Natural killer cell treated with Interleukin-12 subunit alpha and Interleukin-12 subunit beta and Interleukin-15 and Interleukin-18, amount 100 ng/mL, for 72 hours (primary cell): ENCODE measurements at regions not wholly inside any gene's neighbourhood (a gene's known extent, or its start where the extent isn't known, plus 50 kb on each side); places are given as distances from the start of the nearest gene placed in this dataset.

Experiments used
- ATAC-seq, 2 donors: fragments of 150-1000 bp; cut with Tn5 transposase in 1 of 2; sonication (Bioruptor Pico), chemical (Tn5 transposase) in 1 of 2; 2 replicates each; pipeline ENCODE4 v1.10.0; 2021
- DNase-seq: peaks from one replicate; pipeline ENCODE4 v3.0.0; 2022; ENCODE audit warnings: low spot score
- H3K27ac Mint-ChIP-seq, 2 donors: 1 replicate in 1 of 2; 2 replicates in 1 of 2; pipeline ENCODE4 v1.8.0; 2022; ENCODE audit warnings: mixed read lengths in 2 of 2, mild to moderate bottlenecking in 1 of 2, moderate library complexity in 1 of 2
- H3K27me3 Mint-ChIP-seq, 2 donors: 1 replicate in 1 of 2; 2 replicates in 1 of 2; pipeline ENCODE4 v1.8.0; 2022; ENCODE audit warnings: mixed read lengths in 2 of 2
- H3K36me3 Mint-ChIP-seq: one replicate; pipeline ENCODE4 v1.8.0; 2022; ENCODE audit warnings: mixed read lengths
- H3K4me1 Mint-ChIP-seq, 2 donors: 1 replicate in 1 of 2; 2 replicates in 1 of 2; pipeline ENCODE4 v1.8.0; 2022; ENCODE audit warnings: low read depth in 2 of 2, mixed read lengths in 2 of 2, mild to moderate bottlenecking in 1 of 2
- H3K4me3 Mint-ChIP-seq: one replicate; pipeline ENCODE4 v1.8.0; 2022; ENCODE audit warnings: mixed read lengths
- H3K9me3 Mint-ChIP-seq: 2 replicates; pipeline ENCODE4 v1.8.0; 2022; ENCODE audit warnings: mixed read lengths

DNA sequence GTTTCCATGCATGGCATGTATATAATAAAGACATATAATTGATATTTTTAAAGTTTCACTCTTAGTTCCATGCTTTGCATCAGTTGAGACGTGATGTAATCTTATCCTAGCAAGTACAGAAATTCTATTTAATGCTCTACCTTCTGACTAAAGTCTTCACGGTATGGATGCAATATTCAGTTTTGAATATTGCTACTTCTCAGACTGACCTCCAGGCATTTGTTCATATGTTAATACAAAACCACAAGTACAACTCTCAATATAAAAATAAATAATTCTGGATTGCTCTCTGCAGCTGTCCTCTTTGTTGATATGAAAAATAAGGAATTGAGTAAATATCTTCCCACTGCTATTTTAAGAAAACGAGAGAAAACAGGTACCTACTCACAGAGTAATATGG is 309.8 kb upstream of the HAND2 start:
- H3K27me3 Mint-ChIP-seq: no peaks in the 10 kb centered on the region
- H3K9me3 Mint-ChIP-seq: peaks cover 17% of the 10 kb centered on the region
- H3K4me3 Mint-ChIP-seq: no peak overlapping the region
- DNase-seq (no peak), ATAC-seq (no peak)
- no peaks in the 10 kb centered on the region for H3K4me1 Mint-ChIP-seq
- no peak overlapping the region for H3K27ac Mint-ChIP-seq
- no peaks in the 10 kb centered on the region for H3K36me3 Mint-ChIP-seq

DNA sequence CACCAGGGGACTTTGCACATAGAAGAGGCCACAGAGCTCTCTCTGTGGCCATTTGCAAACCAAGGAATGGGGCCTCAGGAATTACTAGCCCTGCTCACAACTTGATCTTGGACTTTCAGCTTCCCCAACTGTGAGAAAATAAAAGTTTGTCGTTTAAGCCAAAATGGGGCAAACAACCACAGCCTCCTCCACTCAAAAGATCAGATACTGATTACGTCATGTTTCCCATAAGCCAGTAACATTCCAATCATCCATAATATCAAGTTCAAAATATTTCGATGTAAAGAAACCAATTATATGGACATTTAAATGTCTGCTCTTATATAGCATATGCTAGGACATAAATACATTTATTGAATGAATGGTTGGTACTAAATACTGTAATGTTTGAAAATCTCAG is 307.5 kb upstream of the HAND2 start:
- ATAC-seq (no peak), DNase-seq (no peak)
- no peaks in the 10 kb centered on the region for H3K36me3 Mint-ChIP-seq
- H3K9me3 Mint-ChIP-seq: peaks cover 6% of the 10 kb centered on the region
- H3K27ac Mint-ChIP-seq: no peak overlapping the region
- H3K27me3 Mint-ChIP-seq: no peaks in the 10 kb centered on the region
- H3K4me3 Mint-ChIP-seq: no peak overlapping the region
- no peaks in the 10 kb centered on the region for H3K4me1 Mint-ChIP-seq

DNA sequence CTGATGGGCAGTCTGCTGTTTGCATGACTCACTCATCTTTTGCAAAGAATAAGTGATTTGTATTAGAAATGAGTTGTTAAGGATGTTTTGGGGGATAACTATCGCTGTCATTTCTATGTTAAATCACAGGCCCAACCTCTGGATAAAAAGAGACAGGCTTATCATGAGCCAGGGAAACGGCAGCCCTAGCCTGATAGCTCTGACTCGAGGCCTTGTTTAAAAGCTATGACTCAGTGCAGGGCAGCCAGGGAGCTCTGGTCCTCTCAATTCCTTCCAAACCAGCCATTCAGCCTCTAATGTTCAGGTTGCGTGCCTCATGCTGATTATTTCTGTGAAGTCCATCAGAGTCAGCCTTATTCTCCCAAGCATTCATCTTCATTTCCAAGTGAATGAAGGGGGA is 305.9 kb upstream of the HAND2 start:
- no peaks in the 10 kb centered on the region for H3K4me1 Mint-ChIP-seq
- no peak overlapping the region for H3K27ac Mint-ChIP-seq
- no peak for ATAC-seq
- H3K27me3 Mint-ChIP-seq: no peaks in the 10 kb centered on the region
- H3K4me3 Mint-ChIP-seq: no peak overlapping the region
- no peak for DNase-seq
- H3K9me3 Mint-ChIP-seq: peaks cover 3% of the 10 kb centered on the region
- no peaks in the 10 kb centered on the region for H3K36me3 Mint-ChIP-seq

DNA sequence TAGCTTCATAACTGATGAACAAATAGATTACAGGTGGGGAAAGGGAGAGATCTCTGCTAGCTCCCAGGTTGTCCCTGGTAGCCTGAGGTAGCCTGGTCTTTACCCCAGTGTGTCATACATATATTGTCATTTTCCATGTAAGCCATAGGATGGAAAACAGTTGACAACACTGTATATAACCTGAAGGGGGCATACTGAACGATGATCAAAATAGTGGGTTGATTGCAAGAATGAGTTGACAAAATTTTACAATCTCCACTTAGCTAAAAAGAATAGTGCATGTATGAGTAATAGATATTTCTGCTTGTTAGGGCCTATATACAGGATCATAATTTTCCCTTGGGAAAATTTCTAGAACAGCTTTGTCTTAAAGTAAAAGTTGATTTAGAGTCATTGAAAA is 304.1 kb upstream of the HAND2 start:
- no peaks in the 10 kb centered on the region for H3K4me1 Mint-ChIP-seq
- no peaks in the 10 kb centered on the region for H3K27me3 Mint-ChIP-seq
- H3K36me3 Mint-ChIP-seq: no peaks in the 10 kb centered on the region
- no peak overlapping the region for H3K27ac Mint-ChIP-seq
- ATAC-seq (no peak), DNase-seq (no peak)
- H3K4me3 Mint-ChIP-seq: no peak overlapping the region
- peaks cover 7% of the 10 kb centered on the region for H3K9me3 Mint-ChIP-seq

- no peak for ATAC-seq
- DNase-seq: no peak
- H3K9me3 Mint-ChIP-seq: peaks cover 7% of the 10 kb centered on the region
- no peaks in the 10 kb centered on the region for H3K27me3 Mint-ChIP-seq
- H3K4me3 Mint-ChIP-seq: no peak overlapping the region
- H3K36me3 Mint-ChIP-seq: no peaks in the 10 kb centered on the region
- no peaks in the 10 kb centered on the region for H3K4me1 Mint-ChIP-seq
- H3K27ac Mint-ChIP-seq: no peak overlapping the region
Observed at GRCh38 chr4:173829565-173829964, 299.5 kb upstream of the HAND2 start.

GRCh38 chr4:173827707-173828106 is 297.7 kb upstream of the HAND2 start:
- Mint-ChIP-seq H3K9me3 (peaks cover 7% of the 10 kb centered on the region), H3K4me1 (no peaks in the 10 kb centered on the region), H3K27me3 (no peaks in the 10 kb centered on the region), H3K27ac (no peak overlapping the region), H3K4me3 (no peak overlapping the region), H3K36me3 (no peaks in the 10 kb centered on the region)
- no peak for ATAC-seq
- DNase-seq: no peak

DNA sequence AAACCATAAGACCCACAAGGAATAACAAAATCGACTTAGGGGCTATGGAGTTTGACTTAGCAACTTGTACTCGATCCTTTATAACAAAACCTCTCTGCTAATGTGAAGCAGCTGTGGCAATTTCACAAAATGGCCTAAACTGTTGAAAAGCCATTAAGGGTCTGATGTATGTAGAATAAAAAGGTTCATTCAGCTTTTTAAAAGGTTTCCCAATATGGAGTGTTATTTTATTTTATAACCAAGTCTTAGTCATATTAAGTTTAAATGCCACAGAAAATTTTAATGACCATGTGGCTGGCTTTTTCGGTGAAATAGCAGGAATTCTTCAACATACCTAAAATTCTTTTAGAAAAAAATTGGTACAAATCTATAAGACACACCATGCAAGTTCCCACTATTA is 291.8 kb upstream of the HAND2 start:
- DNase-seq: no peak
- Mint-ChIP-seq H3K36me3 (no peaks in the 10 kb centered on the region), H3K4me1 (no peaks in the 10 kb centered on the region), H3K4me3 (no peak overlapping the region), H3K27me3 (no peaks in the 10 kb centered on the region), H3K27ac (no peak overlapping the region), H3K9me3 (no peaks in the 10 kb centered on the region)
- ATAC-seq: no peak

DNA sequence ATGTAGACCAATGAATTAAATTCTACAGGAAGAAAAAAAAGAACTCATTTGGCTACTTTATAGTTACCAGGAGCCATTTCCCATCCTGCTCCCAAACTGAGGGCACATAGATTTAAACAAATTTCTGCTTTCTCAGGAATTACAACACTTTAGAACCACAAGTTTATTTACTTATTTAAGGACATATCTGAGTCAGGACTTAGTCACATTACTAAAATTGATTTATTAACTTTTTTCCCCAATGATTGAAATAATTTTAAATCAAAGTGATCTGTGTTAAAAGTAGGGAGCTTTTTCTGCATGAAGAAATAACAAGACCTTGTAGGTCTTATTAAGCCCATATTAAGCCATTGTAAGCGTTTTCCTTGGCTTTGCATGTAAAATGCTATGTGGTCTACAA is 291.0 kb upstream of the HAND2 start:
- Mint-ChIP-seq H3K36me3 (no peaks in the 10 kb centered on the region), H3K27me3 (no peaks in the 10 kb centered on the region), H3K27ac (no peak overlapping the region), H3K9me3 (no peaks in the 10 kb centered on the region), H3K4me3 (no peak overlapping the region), H3K4me1 (no peaks in the 10 kb centered on the region)
- ATAC-seq (no peak), DNase-seq (no peak)

- Mint-ChIP-seq H3K27me3 (no peaks in the 10 kb centered on the region), H3K27ac (no peak overlapping the region), H3K4me3 (no peak overlapping the region), H3K36me3 (no peaks in the 10 kb centered on the region), H3K4me1 (no peaks in the 10 kb centered on the region), H3K9me3 (no peaks in the 10 kb centered on the region)
- ATAC-seq (no peak), DNase-seq (no peak)
Observed at GRCh38 chr4:173807347-173807746, 277.3 kb upstream of the HAND2 start.

DNA sequence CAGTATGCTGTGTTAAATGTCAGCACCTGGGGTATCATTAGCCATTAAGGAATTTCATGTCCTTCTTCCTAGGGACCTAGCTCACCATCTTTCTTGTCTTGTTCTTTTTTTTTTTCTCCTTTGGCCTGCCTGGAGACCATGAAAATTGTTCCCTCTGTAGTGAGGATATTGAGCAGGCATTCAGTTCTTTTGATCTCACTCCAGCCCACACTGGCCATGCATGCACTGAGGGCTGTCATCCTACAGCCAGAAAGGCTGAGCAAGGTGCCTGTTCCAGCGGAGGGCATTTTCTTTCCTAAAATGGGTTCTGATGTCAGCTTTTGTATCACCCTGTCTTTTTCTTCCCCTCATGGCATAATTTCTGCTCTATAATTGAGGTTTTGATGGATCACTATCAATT is 275.9 kb upstream of the HAND2 start:
- H3K4me3 Mint-ChIP-seq: no peak overlapping the region
- H3K4me1 Mint-ChIP-seq: no peaks in the 10 kb centered on the region
- ATAC-seq: no peak
- H3K36me3 Mint-ChIP-seq: no peaks in the 10 kb centered on the region
- H3K27ac Mint-ChIP-seq: no peak overlapping the region
- DNase-seq: no peak
- peaks cover 9% of the 10 kb centered on the region for H3K9me3 Mint-ChIP-seq
- H3K27me3 Mint-ChIP-seq: no peaks in the 10 kb centered on the region

DNA sequence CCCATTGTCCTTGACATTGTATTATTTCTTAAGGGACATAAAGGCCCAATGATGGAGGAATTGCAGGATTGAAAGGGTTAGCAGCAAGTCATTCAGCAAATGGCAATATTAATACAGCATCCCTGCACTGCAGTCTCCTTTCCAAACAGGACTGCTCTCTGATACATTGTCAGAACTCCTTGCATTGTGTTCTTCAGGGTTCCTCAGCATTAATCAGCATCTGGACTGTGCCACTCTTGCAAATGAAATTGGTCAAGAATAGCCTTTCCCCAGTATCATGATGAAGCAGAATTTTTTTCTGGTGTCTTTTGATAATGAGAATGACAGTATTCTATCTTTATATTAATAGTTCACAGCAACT is 272.6 kb upstream of the HAND2 start:
- DNase-seq (no peak), ATAC-seq (no peak)
- Mint-ChIP-seq H3K36me3 (no peaks in the 10 kb centered on the region), H3K9me3 (peaks cover 10% of the 10 kb centered on the region), H3K27me3 (no peaks in the 10 kb centered on the region), H3K4me3 (no peak overlapping the region), H3K27ac (no peak overlapping the region), H3K4me1 (no peaks in the 10 kb centered on the region)

DNA sequence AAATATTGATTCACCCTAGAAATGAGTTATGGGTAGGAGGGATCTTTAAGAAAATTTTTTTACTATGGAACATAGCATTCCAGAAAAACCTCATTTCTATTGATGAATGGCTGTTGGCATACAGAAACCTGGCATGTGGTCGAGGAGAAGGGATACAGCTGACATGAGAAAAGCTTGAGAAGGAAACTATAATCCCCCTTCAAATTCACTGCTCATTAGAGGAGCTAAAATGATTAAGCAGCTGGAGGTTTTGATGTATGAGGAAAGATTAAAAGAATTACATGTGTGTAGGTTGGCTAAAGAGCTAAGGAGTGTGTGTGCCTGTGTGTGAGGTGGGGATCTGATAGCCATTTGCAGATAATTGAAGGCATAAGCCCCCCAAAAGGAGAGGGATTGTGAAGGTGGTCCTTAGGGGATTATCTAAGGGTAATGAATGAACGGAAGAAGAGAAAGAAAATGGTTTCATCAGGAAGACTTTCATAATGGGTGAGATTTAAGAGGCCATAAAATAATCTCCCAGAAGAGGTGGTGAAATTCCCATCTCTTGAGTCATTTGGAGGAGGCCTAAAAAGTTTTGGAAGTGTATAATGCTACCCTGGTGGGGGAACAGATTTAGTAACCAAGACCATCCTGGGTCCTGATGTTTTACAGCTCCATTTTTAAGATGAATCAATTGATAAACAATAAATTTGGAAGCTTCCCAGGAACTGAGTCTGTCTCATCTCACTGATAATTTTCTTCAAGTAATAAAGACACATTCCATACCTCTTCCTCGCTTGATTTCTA is 272.0 kb upstream of the HAND2 start:
- no peaks in the 10 kb centered on the region for H3K27me3 Mint-ChIP-seq
- H3K4me1 Mint-ChIP-seq: no peaks in the 10 kb centered on the region
- peaks cover 13% of the 10 kb centered on the region for H3K9me3 Mint-ChIP-seq
- ATAC-seq: no peak
- H3K27ac Mint-ChIP-seq: no peak overlapping the region
- no peak for DNase-seq
- no peaks in the 10 kb centered on the region for H3K36me3 Mint-ChIP-seq
- H3K4me3 Mint-ChIP-seq: no peak overlapping the region

DNA sequence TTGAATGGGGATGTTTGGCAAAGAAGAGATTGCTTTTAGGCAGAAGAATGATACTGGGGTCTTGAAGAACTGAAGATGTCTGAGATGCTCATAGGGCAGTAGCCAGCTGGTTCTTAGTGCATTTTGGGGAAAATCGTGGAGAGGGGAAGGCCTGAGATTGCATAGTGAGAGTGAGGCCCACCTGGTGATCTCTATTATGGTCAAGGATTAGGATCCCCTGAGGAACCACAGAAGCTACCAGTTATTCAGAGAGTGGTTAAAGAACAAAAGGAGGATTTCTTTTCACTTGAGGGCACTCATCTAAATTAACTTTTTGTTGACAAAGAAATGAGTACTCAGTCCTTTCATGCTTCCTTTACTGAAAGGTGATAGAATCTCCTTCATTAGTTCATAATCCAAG is 271.3 kb upstream of the HAND2 start:
- Mint-ChIP-seq H3K4me1 (no peaks in the 10 kb centered on the region), H3K9me3 (peaks cover 13% of the 10 kb centered on the region), H3K27me3 (no peaks in the 10 kb centered on the region), H3K27ac (no peak overlapping the region), H3K36me3 (no peaks in the 10 kb centered on the region), H3K4me3 (no peak overlapping the region)
- ATAC-seq (no peak), DNase-seq (no peak)

- ATAC-seq: no peak
- H3K4me3 Mint-ChIP-seq: no peak overlapping the region
- H3K36me3 Mint-ChIP-seq: no peaks in the 10 kb centered on the region
- H3K27me3 Mint-ChIP-seq: no peaks in the 10 kb centered on the region
- H3K27ac Mint-ChIP-seq: no peak overlapping the region
- DNase-seq: no peak
- H3K9me3 Mint-ChIP-seq: peaks cover 13% of the 10 kb centered on the region
- no peaks in the 10 kb centered on the region for H3K4me1 Mint-ChIP-seq
Observed at GRCh38 chr4:173797296-173797695, 267.3 kb upstream of the HAND2 start.

DNA sequence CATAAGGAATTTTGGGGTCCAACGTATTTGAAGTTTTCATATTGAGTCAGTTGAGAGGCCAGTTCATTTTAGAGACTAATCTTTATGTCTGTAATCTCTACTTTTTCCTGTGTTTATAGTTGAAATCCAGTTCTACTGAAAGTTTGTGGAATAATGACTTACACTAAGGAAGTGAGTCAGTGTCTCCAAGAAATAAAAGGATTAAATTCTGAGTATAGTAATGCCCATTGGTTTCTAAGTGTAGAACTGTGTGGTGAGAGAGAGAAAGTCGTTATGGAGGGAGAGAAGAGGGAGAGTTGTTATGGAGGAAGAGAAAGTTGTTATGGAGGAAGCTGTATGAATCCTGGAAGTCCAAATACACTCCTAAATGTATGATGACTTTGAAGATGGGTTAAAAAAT is 264.6 kb upstream of the HAND2 start:
- Mint-ChIP-seq H3K9me3 (peaks cover 3% of the 10 kb centered on the region), H3K4me3 (no peak overlapping the region), H3K27me3 (no peaks in the 10 kb centered on the region), H3K27ac (no peak overlapping the region), H3K4me1 (no peaks in the 10 kb centered on the region), H3K36me3 (no peaks in the 10 kb centered on the region)
- no peak for ATAC-seq
- DNase-seq: no peak
